A549 (cell line): ENCODE measurements at regions not wholly inside any gene's neighbourhood (a gene's known extent, or its start where the extent isn't known, plus 50 kb on each side); places are given as distances from the start of the nearest gene placed in this dataset.

ENCODE experiments used
- ATAC-seq, 2 experiments: fragments of 200-7000 bp in 1 of 2; fragments of >200 bp in 1 of 2; cut with Nextera tagmentation in 1 of 2; cut with Tn5 transposase in 1 of 2; 3 replicates each; pipeline versions ENCODE4 v1.8.0 to v1.9.1; 2018 to 2020; ENCODE audit warnings: mild to moderate bottlenecking in 1 of 2, moderate library complexity in 1 of 2
- CTCF ChIA-PET: fragments of 300-600 bp; sonication (Branson Sonifier 250); formaldehyde crosslinking; extraction: SDS; loops from one replicate; lab custom pipeline; 2021; ENCODE audit warnings: antibody characterized with exemption, inconsistent platforms; lab: Yijun Ruan, JAX
- POLR2A ChIA-PET: fragments of 350-600 bp; formaldehyde crosslinking; extraction: SDS; loops from one replicate; lab custom pipeline; 2021; ENCODE audit warnings: antibody characterized with exemption, inconsistent platforms; lab: Yijun Ruan, JAX
- DNase-seq, 2 experiments: peaks; one replicate each; pipeline versions ENCODE4 v3.0.0 to v3.0.0-alpha.2; 2011 to 2016; ENCODE audit warnings: low read depth in 1 of 2, low spot score in 1 of 2
- FAIRE-seq: peaks from 2 replicates; lab custom pipeline; 2011; peaks lifted over from hg19 to GRCh38; lab: Jason Lieb, UNC
- H3K27ac ChIP-seq, 2 experiments: fragments of >200 bp; sonication (Bioruptor Twin); formaldehyde crosslinking; 3 replicates each; pipeline ENCODE4 v1.5.1; 2016 to 2017
- H3K4me1 ChIP-seq: fragments of >200 bp; sonication (Bioruptor Twin); formaldehyde crosslinking; 3 replicates; pipeline ENCODE4 v1.6.1; 2016
- H3K4me2 ChIP-seq: fragments of >200 bp; sonication (Bioruptor Twin); formaldehyde crosslinking; 3 replicates; pipeline ENCODE4 v1.6.1; 2016
- H3K4me3 ChIP-seq: fragments of >200 bp; sonication (Bioruptor Twin); formaldehyde crosslinking; 3 replicates; pipeline ENCODE4 v1.5.1; 2016
- H3K9me3 ChIP-seq: fragments of >200 bp; sonication (Bioruptor Twin); formaldehyde crosslinking; 3 replicates; pipeline ENCODE4 v1.6.1; 2016
- CBX8 ChIP-seq: fragments of 200-600 bp; sonication (generic); IDR thresholded peaks from 2 replicates; pipeline ENCODE4 v1.6.1; 2016
- CEBPB ChIP-seq, 2 experiments: fragments of >200 bp in 1 of 2; sonication (Bioruptor Twin) in 1 of 2; formaldehyde crosslinking in 1 of 2; IDR thresholded peaks; 2 replicates each; pipeline ENCODE4 v1.6.1; 2012 to 2016
- CHD2 ChIP-seq: fragments of 150-350 bp; IDR thresholded peaks from 2 replicates; pipeline ENCODE4 v1.6.1; 2014; ENCODE audit warnings: low read length; ENCODE audit not compliant: partially characterized antibody
- CHD4 ChIP-seq: fragments of 200-600 bp; sonication (generic); IDR thresholded peaks from 2 replicates; pipeline ENCODE4 v1.6.1; 2016; ENCODE audit warnings: antibody characterized with exemption, mild to moderate bottlenecking, borderline replicate concordance
- EP300 ChIP-seq, 2 experiments: fragments of >200 bp; sonication (Bioruptor Twin); formaldehyde crosslinking; IDR thresholded peaks; 2 replicates in 1 of 2; 3 replicates in 1 of 2; pipeline ENCODE4 v1.6.1; 2016 to 2017
- FOSL2 ChIP-seq, 2 experiments: fragments of 450-650 bp in 1 of 2; fragments of >200 bp in 1 of 2; sonication (Bioruptor Twin) in 1 of 2; formaldehyde crosslinking; IDR thresholded peaks; 2 replicates each; pipeline versions ENCODE4 v1.5.0 to v1.6.1; 2016 to 2020; ENCODE audit warnings: mild to moderate bottlenecking in 1 of 2, moderate library complexity in 1 of 2
- HDAC2 ChIP-seq: fragments of 200-600 bp; sonication (generic); IDR thresholded peaks from 2 replicates; pipeline ENCODE4 v1.6.1; 2016
- HOXA7 ChIP-seq: fragments of 250-450 bp; sonication (Bioruptor Pico); IDR thresholded peaks from 2 replicates; pipeline ENCODE4 v1.5.0; 2020; ENCODE audit warnings: mild to moderate bottlenecking, moderate library complexity
- HOXB13 ChIP-seq: fragments of 250-450 bp; sonication (Bioruptor Pico); IDR thresholded peaks from 2 replicates; pipeline ENCODE4 v1.5.0; 2020; ENCODE audit warnings: low read depth, mild to moderate bottlenecking, moderate library complexity
- HOXB5 ChIP-seq: fragments of 250-450 bp; sonication (Bioruptor Pico); IDR thresholded peaks from 2 replicates; pipeline ENCODE4 v1.5.0; 2020; ENCODE audit warnings: mild to moderate bottlenecking, moderate library complexity
- JUN ChIP-seq, 2 experiments: fragments of >200 bp; sonication (Bioruptor Twin); formaldehyde crosslinking; IDR thresholded peaks; 2 replicates in 1 of 2; 3 replicates in 1 of 2; pipeline ENCODE4 v1.6.1; 2016 to 2017
- KDM1A ChIP-seq: fragments of 200-600 bp; sonication (generic); IDR thresholded peaks from 2 replicates; pipeline ENCODE4 v1.6.1; 2016; ENCODE audit warnings: low read depth, mild to moderate bottlenecking
- MAFK ChIP-seq: fragments of 450-650 bp; IDR thresholded peaks from 2 replicates; pipeline ENCODE4 v1.6.1; 2014; ENCODE audit not compliant: partially characterized antibody
- MYC ChIP-seq: IDR thresholded peaks from 2 replicates; pipeline ENCODE4 v1.6.1; 2012; ENCODE audit warnings: mild to moderate bottlenecking, inconsistent platforms, low read length, improper control_type of control experiment, borderline replicate concordance
- NR3C1 ChIP-seq: fragments of >200 bp; sonication (Bioruptor Twin); formaldehyde crosslinking; IDR thresholded peaks from 3 replicates; pipeline ENCODE4 v1.6.1; 2017
- POLR2AphosphoS2 ChIP-seq: conservative IDR thresholded peaks from 2 replicates; pipeline ENCODE4 v1.6.1; 2012; ENCODE audit warnings: low read length, improper control_type of control experiment, inconsistent platforms
- RAD21 ChIP-seq, 2 experiments: fragments of >200 bp in 1 of 2; sonication (Bioruptor Twin) in 1 of 2; formaldehyde crosslinking in 1 of 2; IDR thresholded peaks in 1 of 2; conservative IDR thresholded peaks in 1 of 2; 2 replicates in 1 of 2; 3 replicates in 1 of 2; pipeline ENCODE4 v1.6.1; 2012 to 2018; ENCODE audit warnings: inconsistent platforms in 1 of 2
- RARB ChIP-seq: fragments of 250-450 bp; sonication (Bioruptor Pico); IDR thresholded peaks from 2 replicates; pipeline ENCODE4 v1.8.0; 2021; ENCODE audit warnings: mild to moderate bottlenecking, moderate library complexity
- RCOR1 ChIP-seq: fragments of 150-350 bp; IDR thresholded peaks from 2 replicates; pipeline ENCODE4 v1.6.1; 2014; ENCODE audit warnings: antibody characterized with exemption, low read length, low read depth
- RNF2 ChIP-seq: fragments of 200-600 bp; sonication (generic); IDR thresholded peaks from 2 replicates; pipeline ENCODE4 v1.6.1; 2016; ENCODE audit warnings: low read depth, mild to moderate bottlenecking, antibody characterized with exemption, moderate library complexity, borderline replicate concordance
- SMC3 ChIP-seq: fragments of >200 bp; sonication (Bioruptor Twin); formaldehyde crosslinking; IDR thresholded peaks from 3 replicates; pipeline ENCODE4 v1.6.1; 2018; ENCODE audit warnings: inconsistent platforms
- ZFP36 ChIP-seq: fragments of 450-650 bp; IDR thresholded peaks from 2 replicates; pipeline ENCODE4 v1.6.1; 2014; ENCODE audit warnings: borderline replicate concordance; ENCODE audit not compliant: partially characterized antibody
- ZSCAN20 ChIP-seq: fragments of 250-450 bp; sonication (Bioruptor Pico); IDR thresholded peaks from 2 replicates; pipeline ENCODE4 v1.8.0; 2022; ENCODE audit warnings: mild to moderate bottlenecking, moderate library complexity
- WGBS: methylation state at CpG from one replicate; pipeline ENCODE4 v1.1.6; 2017; ENCODE audit errors: missing lambda C conversion rate; 5-methylcytosine and 5-hydroxymethylcytosine counted together
- TF ChIP-seq, protein P1 (sequence below): fragments of 200-600 bp; sonication (generic); IDR thresholded peaks from 2 replicates; pipeline ENCODE4 v1.6.1; 2016; ENCODE audit warnings: antibody characterized with exemption, mild to moderate bottlenecking, moderate library complexity
- TF ChIP-seq, protein P2 (sequence below): fragments of 450-650 bp; IDR thresholded peaks from 2 replicates; pipeline ENCODE4 v1.6.1; 2014; ENCODE audit warnings: antibody characterized with exemption
- TF ChIP-seq, protein P3 (sequence below): fragments of 150-350 bp; IDR thresholded peaks from 2 replicates; pipeline ENCODE4 v1.6.1; 2014; ENCODE audit warnings: low read depth, mild to moderate bottlenecking, low read length
- TF ChIP-seq, protein P4 (sequence below): fragments of >200 bp; sonication (Bioruptor Twin); formaldehyde crosslinking; IDR thresholded peaks from 3 replicates; pipeline ENCODE4 v1.5.1; 2016
- TF ChIP-seq, protein P5 (sequence below): IDR thresholded peaks from 2 replicates; pipeline ENCODE4 v1.6.1; 2012

DNA sequence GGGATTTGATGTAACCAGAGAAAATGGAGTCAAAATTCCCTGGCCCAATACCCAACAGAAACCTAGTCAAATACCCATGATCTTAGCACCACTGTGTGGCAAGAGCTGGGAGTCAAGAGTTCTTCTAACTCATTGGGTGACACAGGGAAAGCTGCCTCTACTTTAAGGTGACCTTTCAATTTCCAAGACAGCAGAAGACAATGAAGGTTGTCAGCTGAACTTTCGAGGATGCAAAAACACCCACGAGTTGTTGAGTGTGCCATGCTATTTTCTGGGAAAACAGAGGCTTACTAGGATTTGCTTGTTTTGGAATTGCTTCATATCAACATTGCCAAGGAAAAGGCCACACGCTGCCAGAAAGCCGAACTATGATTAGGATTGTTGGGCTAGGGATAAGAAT lies 61.6 kb upstream of the CYRIA start:
- WGBS = 7% methylated on average over 4 of the region's 4 CpGs
- CTCF ChIA-PET = no interaction called here
- no peak for FAIRE-seq

DNA sequence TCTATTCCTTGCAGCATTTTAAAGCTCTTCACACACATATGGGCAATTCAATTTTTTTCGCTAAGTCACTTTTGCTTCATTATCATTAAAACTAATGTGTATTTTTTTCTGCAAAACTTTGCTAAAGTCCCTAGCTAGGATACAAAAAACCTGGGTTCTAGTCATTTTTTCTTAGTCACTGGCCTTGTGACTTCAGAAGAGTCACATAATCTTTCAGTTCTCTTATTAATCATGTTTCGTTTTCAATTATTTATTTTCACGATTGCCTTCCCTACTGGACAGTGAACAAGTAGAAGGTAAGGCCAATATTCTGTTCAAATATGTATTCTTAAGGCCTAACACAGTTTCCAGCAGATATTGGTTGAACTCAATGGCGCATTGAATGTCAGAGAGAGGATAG lies 60.9 kb upstream of the CYRIA start:
- WGBS = 18% methylated on average over 4 of the region's 4 CpGs
- Histone ChIP-seq H3K9me3 (no peaks in the 10 kb centered on the region), H3K4me1 (no peaks in the 10 kb centered on the region), H3K27ac (no peak overlapping the region), H3K4me2 (no peak overlapping the region)
- CTCF ChIA-PET = no interaction called here
- ATAC-seq (no peak), DNase-seq (no peak)
- TF ChIP-seq KDM1A = no peak
- TF ChIP-seq ZFP36 = no peak
- TF ChIP-seq HOXA7 (CRISPR knock-in tag) = no peak
- no peak for TF ChIP-seq JUN (IDR thresholded peaks at IDR 0.05)
- no peak for TF ChIP-seq POLR2AphosphoS2
- TF ChIP-seq HDAC2 = no peak
- TF ChIP-seq EP300 (IDR thresholded peaks at IDR 0.05) = no peak
- no peak for TF ChIP-seq RAD21 (conservative IDR thresholded peaks at IDR 0.05 in 1 of 2, IDR thresholded peaks at IDR 0.05 in 1 of 2)
- no peak for TF ChIP-seq CEBPB (IDR thresholded peaks at IDR 0.05)
- no peak for TF ChIP-seq RARB (CRISPR knock-in tag)
- no peak for TF ChIP-seq NR3C1
- no peak for TF ChIP-seq SMC3
- TF ChIP-seq MYC = no peak
- TF ChIP-seq CBX8 = no peak
- TF ChIP-seq, protein P1, sequence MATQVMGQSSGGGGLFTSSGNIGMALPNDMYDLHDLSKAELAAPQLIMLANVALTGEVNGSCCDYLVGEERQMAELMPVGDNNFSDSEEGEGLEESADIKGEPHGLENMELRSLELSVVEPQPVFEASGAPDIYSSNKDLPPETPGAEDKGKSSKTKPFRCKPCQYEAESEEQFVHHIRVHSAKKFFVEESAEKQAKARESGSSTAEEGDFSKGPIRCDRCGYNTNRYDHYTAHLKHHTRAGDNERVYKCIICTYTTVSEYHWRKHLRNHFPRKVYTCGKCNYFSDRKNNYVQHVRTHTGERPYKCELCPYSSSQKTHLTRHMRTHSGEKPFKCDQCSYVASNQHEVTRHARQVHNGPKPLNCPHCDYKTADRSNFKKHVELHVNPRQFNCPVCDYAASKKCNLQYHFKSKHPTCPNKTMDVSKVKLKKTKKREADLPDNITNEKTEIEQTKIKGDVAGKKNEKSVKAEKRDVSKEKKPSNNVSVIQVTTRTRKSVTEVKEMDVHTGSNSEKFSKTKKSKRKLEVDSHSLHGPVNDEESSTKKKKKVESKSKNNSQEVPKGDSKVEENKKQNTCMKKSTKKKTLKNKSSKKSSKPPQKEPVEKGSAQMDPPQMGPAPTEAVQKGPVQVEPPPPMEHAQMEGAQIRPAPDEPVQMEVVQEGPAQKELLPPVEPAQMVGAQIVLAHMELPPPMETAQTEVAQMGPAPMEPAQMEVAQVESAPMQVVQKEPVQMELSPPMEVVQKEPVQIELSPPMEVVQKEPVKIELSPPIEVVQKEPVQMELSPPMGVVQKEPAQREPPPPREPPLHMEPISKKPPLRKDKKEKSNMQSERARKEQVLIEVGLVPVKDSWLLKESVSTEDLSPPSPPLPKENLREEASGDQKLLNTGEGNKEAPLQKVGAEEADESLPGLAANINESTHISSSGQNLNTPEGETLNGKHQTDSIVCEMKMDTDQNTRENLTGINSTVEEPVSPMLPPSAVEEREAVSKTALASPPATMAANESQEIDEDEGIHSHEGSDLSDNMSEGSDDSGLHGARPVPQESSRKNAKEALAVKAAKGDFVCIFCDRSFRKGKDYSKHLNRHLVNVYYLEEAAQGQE = no peak
- TF ChIP-seq FOSL2 (IDR thresholded peaks at IDR 0.05) = no peak
- no peak for TF ChIP-seq FOSL2 (CRISPR knock-in tag; IDR thresholded peaks at IDR 0.05)
- TF ChIP-seq, protein P2, sequence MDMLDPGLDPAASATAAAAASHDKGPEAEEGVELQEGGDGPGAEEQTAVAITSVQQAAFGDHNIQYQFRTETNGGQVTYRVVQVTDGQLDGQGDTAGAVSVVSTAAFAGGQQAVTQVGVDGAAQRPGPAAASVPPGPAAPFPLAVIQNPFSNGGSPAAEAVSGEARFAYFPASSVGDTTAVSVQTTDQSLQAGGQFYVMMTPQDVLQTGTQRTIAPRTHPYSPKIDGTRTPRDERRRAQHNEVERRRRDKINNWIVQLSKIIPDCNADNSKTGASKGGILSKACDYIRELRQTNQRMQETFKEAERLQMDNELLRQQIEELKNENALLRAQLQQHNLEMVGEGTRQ = no peak
- TF ChIP-seq, all 56 proteins: peak for 0
- no peak overlapping the region for H3K4me3 ChIP-seq
- POLR2A ChIA-PET = no interaction called here
- FAIRE-seq = no peak

More for the DNA sequence above, 61.6 kb upstream of the CYRIA start:
- H3K4me2 ChIP-seq = no peak overlapping the region
- H3K4me3 ChIP-seq = no peak overlapping the region
- no peaks in the 10 kb centered on the region for H3K4me1 ChIP-seq
- no peak for ATAC-seq
- no peak overlapping the region for H3K27ac ChIP-seq
- no peaks in the 10 kb centered on the region for H3K9me3 ChIP-seq
- no peak for TF ChIP-seq ZSCAN20 (CRISPR knock-in tag)
- no peak for TF ChIP-seq CHD4
- TF ChIP-seq, protein P3, sequence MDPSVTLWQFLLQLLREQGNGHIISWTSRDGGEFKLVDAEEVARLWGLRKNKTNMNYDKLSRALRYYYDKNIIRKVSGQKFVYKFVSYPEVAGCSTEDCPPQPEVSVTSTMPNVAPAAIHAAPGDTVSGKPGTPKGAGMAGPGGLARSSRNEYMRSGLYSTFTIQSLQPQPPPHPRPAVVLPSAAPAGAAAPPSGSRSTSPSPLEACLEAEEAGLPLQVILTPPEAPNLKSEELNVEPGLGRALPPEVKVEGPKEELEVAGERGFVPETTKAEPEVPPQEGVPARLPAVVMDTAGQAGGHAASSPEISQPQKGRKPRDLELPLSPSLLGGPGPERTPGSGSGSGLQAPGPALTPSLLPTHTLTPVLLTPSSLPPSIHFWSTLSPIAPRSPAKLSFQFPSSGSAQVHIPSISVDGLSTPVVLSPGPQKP = no peak
- TF ChIP-seq RNF2 = no peak
- TF ChIP-seq HOXA7 (CRISPR knock-in tag) = no peak
- TF ChIP-seq, protein P4, sequence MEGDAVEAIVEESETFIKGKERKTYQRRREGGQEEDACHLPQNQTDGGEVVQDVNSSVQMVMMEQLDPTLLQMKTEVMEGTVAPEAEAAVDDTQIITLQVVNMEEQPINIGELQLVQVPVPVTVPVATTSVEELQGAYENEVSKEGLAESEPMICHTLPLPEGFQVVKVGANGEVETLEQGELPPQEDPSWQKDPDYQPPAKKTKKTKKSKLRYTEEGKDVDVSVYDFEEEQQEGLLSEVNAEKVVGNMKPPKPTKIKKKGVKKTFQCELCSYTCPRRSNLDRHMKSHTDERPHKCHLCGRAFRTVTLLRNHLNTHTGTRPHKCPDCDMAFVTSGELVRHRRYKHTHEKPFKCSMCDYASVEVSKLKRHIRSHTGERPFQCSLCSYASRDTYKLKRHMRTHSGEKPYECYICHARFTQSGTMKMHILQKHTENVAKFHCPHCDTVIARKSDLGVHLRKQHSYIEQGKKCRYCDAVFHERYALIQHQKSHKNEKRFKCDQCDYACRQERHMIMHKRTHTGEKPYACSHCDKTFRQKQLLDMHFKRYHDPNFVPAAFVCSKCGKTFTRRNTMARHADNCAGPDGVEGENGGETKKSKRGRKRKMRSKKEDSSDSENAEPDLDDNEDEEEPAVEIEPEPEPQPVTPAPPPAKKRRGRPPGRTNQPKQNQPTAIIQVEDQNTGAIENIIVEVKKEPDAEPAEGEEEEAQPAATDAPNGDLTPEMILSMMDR = no peak
- no peak for TF ChIP-seq POLR2AphosphoS2
- TF ChIP-seq CHD2 = no peak
- TF ChIP-seq RCOR1 = no peak
- no peak for TF ChIP-seq RAD21 (conservative IDR thresholded peaks at IDR 0.05 in 1 of 2, IDR thresholded peaks at IDR 0.05 in 1 of 2)
- no peak for TF ChIP-seq HOXB5 (CRISPR knock-in tag)
- no peak for TF ChIP-seq MAFK
- TF ChIP-seq MYC = no peak
- TF ChIP-seq HDAC2 = no peak
- TF ChIP-seq, protein P5, sequence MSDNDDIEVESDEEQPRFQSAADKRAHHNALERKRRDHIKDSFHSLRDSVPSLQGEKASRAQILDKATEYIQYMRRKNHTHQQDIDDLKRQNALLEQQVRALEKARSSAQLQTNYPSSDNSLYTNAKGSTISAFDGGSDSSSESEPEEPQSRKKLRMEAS = no peak
- TF ChIP-seq HOXB13 = no peak
- DNase-seq = no peak
- POLR2A ChIA-PET = no interaction called here
